WTC11 (cell line): ENCODE measurements at regions not wholly inside any gene's neighbourhood (a gene's known extent, or its start where the extent isn't known, plus 50 kb on each side); places are given as distances from the start of the nearest gene placed in this dataset.

Source experiments
- ATAC-seq: fragments of 200-7000 bp; cut with Tn5 transposase; 2 replicates; pipeline ENCODE4 v1.10.0; 2021; ENCODE audit warnings: mild to moderate bottlenecking, moderate library complexity
- CTCF ChIA-PET: fragments of 300-600 bp; sonication (Branson Sonifier 250); formaldehyde crosslinking; loops from one replicate; lab custom pipeline; 2021; ENCODE audit warnings: antibody characterized with exemption; lab: Charles Lee
- POLR2A ChIA-PET: fragments of 350-600 bp; sonication (Branson Sonifier 250); formaldehyde crosslinking; loops from one replicate; lab custom pipeline; 2021; ENCODE audit warnings: antibody characterized with exemption; lab: Charles Lee
- DNase-seq: peaks from one replicate; pipeline ENCODE4 v3.0.0; 2021; ENCODE audit warnings: low spot score
- H3K27ac Mint-ChIP-seq: 2 replicates; pipeline ENCODE4 v1.8.0; 2021; ENCODE audit warnings: mixed read lengths
- H3K27me3 Mint-ChIP-seq: 2 replicates; pipeline ENCODE4 v1.8.0; 2021; ENCODE audit warnings: low read depth, mild to moderate bottlenecking, moderate library complexity, mixed read lengths
- H3K36me3 Mint-ChIP-seq: 2 replicates; pipeline ENCODE4 v1.8.0; 2021; ENCODE audit warnings: mixed read lengths
- H3K4me1 Mint-ChIP-seq: 2 replicates; pipeline ENCODE4 v1.8.0; 2022; ENCODE audit warnings: mixed read lengths
- H3K4me3 Mint-ChIP-seq: 2 replicates; pipeline ENCODE4 v1.8.0; 2021; ENCODE audit warnings: mild to moderate bottlenecking, moderate library complexity, mixed read lengths
- H3K9me3 Mint-ChIP-seq: 2 replicates; pipeline ENCODE4 v1.8.0; 2021; ENCODE audit warnings: mixed read lengths
- ELF4 ChIP-seq: sonication (generic); formaldehyde crosslinking; IDR thresholded peaks from 2 replicates; pipeline ENCODE4 v1.8.1; 2022; ENCODE audit warnings: low read depth, mild to moderate bottlenecking, moderate library complexity, missing genetic modification reagents
- ETV6 ChIP-seq: sonication (generic); formaldehyde crosslinking; IDR thresholded peaks from 2 replicates; pipeline ENCODE4 v1.8.1; 2022; ENCODE audit warnings: mild to moderate bottlenecking, missing genetic modification reagents
- FOXK1 ChIP-seq: sonication (generic); formaldehyde crosslinking; IDR thresholded peaks from 2 replicates; pipeline ENCODE4 v1.8.0; 2022; ENCODE audit warnings: mild to moderate bottlenecking, moderate library complexity, missing genetic modification reagents
- MXD4 ChIP-seq: fragments of 250-450 bp; sonication (Bioruptor Pico); IDR thresholded peaks from 2 replicates; pipeline ENCODE4 v1.8.0; 2021; ENCODE audit warnings: mild to moderate bottlenecking, moderate library complexity, borderline replicate concordance
- MYBL2 ChIP-seq: sonication (generic); formaldehyde crosslinking; IDR thresholded peaks from 2 replicates; pipeline ENCODE4 v1.8.1; 2023; ENCODE audit warnings: mild to moderate bottlenecking, moderate library complexity, missing genetic modification reagents
- NFATC4 ChIP-seq: fragments of 250-450 bp; sonication (Bioruptor Pico); IDR thresholded peaks from 2 replicates; pipeline ENCODE4 v1.9.0; 2021; ENCODE audit warnings: mild to moderate bottlenecking
- OVOL2 ChIP-seq: fragments of 250-450 bp; sonication (Bioruptor Pico); IDR thresholded peaks from 2 replicates; pipeline ENCODE4 v1.9.0; 2021; ENCODE audit warnings: mild to moderate bottlenecking, borderline replicate concordance
- SMAD3 ChIP-seq: sonication (generic); formaldehyde crosslinking; IDR thresholded peaks from 2 replicates; pipeline ENCODE4 v1.8.0; 2022; ENCODE audit warnings: missing genetic modification reagents, mild to moderate bottlenecking, borderline replicate concordance
- SP1 ChIP-seq: sonication (generic); formaldehyde crosslinking; conservative IDR thresholded peaks from 2 replicates; pipeline ENCODE4 v1.8.1; 2022; ENCODE audit warnings: missing genetic modification reagents
- TCF7 ChIP-seq: sonication (generic); formaldehyde crosslinking; IDR thresholded peaks from 2 replicates; pipeline ENCODE4 v1.8.0; 2022; ENCODE audit warnings: mild to moderate bottlenecking, low read depth, missing genetic modification reagents, moderate library complexity
- ZNF232 ChIP-seq: sonication (generic); formaldehyde crosslinking; IDR thresholded peaks from 2 replicates; pipeline ENCODE4 v1.8.0; 2022; ENCODE audit warnings: mild to moderate bottlenecking, missing genetic modification reagents
- ZNF317 ChIP-seq: sonication (generic); formaldehyde crosslinking; IDR thresholded peaks from 2 replicates; pipeline ENCODE4 v1.8.1; 2023; ENCODE audit warnings: low read depth, mild to moderate bottlenecking, moderate library complexity, missing genetic modification reagents, borderline replicate concordance
- ZNF416 ChIP-seq: fragments of 250-450 bp; sonication (Bioruptor Pico); IDR thresholded peaks from 2 replicates; pipeline ENCODE4 v1.9.0; 2021; ENCODE audit warnings: mild to moderate bottlenecking, inconsistent platforms
- ZNF423 ChIP-seq: fragments of 250-450 bp; sonication (Bioruptor Pico); IDR thresholded peaks from 2 replicates; pipeline ENCODE4 v2.1.2; 2022; ENCODE audit warnings: mild to moderate bottlenecking, moderate library complexity
- TF ChIP-seq, protein P1 (sequence below): sonication (generic); formaldehyde crosslinking; IDR thresholded peaks from 2 replicates; pipeline ENCODE4 v1.8.0; 2023; ENCODE audit warnings: missing genetic modification reagents, mild to moderate bottlenecking, borderline replicate concordance
- TF ChIP-seq, protein P2 (sequence below): sonication (generic); formaldehyde crosslinking; IDR thresholded peaks from 2 replicates; pipeline ENCODE4 v1.8.1; 2022; ENCODE audit warnings: mild to moderate bottlenecking, missing genetic modification reagents, moderate library complexity, borderline replicate concordance
- TF ChIP-seq, protein P3 (sequence below): fragments of 250-450 bp; sonication (Bioruptor Pico); IDR thresholded peaks from 2 replicates; pipeline ENCODE4 v1.9.0; 2021; ENCODE audit warnings: mild to moderate bottlenecking
- TF ChIP-seq, protein P4 (sequence below): sonication (generic); formaldehyde crosslinking; IDR thresholded peaks from 2 replicates; pipeline ENCODE4 v1.8.0; 2022; ENCODE audit warnings: mild to moderate bottlenecking, missing genetic modification reagents
- TF ChIP-seq, protein P5 (sequence below): sonication (generic); formaldehyde crosslinking; IDR thresholded peaks from 2 replicates; pipeline ENCODE4 v1.8.0; 2022; ENCODE audit warnings: missing genetic modification reagents
- TF ChIP-seq, protein P6 (sequence below): sonication (generic); formaldehyde crosslinking; IDR thresholded peaks from 2 replicates; pipeline ENCODE4 v1.8.1; 2023; ENCODE audit warnings: mild to moderate bottlenecking, missing genetic modification reagents, borderline replicate concordance

DNA sequence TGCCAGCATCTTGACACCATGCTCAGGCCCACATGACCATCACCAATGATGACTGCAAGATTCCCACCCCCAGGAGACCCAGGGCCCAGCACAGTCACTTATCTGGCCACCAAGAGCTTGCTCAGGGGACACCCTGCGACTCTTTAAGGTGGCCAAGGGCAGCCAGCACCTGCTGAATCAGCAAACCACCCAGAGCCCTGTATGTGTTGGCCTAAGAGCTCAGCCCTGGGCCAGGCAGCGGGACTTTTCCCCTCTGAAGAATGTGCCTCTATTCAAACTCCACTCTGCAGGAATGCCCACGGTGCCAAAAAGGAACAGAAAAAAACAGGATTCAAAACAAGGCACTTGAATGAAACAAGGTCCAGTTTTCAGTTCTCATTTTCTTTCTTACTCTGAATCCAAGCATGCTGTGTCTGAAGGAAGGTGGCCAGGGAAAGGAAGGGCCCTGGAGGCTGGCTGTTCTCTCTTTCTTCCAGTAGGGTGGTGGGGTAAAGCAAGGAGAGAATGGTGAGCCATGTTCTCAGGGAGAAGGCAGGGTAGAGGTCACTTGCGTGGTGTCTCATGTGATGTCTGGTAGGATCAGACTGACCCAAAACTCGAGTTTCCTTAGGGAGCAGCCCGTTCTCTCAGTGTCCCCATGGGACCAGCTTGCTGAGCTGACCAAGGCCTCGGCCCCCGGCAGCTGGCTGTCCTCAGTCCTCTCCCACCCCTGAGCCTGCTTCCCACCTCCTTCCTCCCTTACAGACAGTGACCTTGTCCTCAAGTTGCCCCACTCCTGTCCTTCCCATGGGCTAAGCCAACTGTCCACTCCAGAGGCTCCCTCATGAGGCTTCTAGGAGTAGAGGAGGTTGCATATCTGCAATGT is 150.0 kb downstream of the RNF152 start:
- no peak overlapping the region for H3K27ac Mint-ChIP-seq
- H3K9me3 Mint-ChIP-seq, result no peaks in the 10 kb centered on the region
- ChIA-PET CTCF (no interaction called here), POLR2A (no interaction called here)
- H3K36me3 Mint-ChIP-seq, result no peaks in the 10 kb centered on the region
- DNase-seq (no peak), ATAC-seq (peak; percentile 44; the same call in 1 of the 2 replicates)
- TF ChIP-seq ETV6 (CRISPR knock-in tag) (no peak), OVOL2 (CRISPR knock-in tag) (no peak), ZNF423 (CRISPR knock-in tag) (no peak), ZNF317 (CRISPR knock-in tag) (no peak), FOXK1 (no peak), SP1 (CRISPR knock-in tag) (no peak)
- H3K4me3 Mint-ChIP-seq, result no peak overlapping the region
- H3K27me3 Mint-ChIP-seq, result no peaks in the 10 kb centered on the region
- peaks cover 3% of the 10 kb centered on the region for H3K4me1 Mint-ChIP-seq

DNA sequence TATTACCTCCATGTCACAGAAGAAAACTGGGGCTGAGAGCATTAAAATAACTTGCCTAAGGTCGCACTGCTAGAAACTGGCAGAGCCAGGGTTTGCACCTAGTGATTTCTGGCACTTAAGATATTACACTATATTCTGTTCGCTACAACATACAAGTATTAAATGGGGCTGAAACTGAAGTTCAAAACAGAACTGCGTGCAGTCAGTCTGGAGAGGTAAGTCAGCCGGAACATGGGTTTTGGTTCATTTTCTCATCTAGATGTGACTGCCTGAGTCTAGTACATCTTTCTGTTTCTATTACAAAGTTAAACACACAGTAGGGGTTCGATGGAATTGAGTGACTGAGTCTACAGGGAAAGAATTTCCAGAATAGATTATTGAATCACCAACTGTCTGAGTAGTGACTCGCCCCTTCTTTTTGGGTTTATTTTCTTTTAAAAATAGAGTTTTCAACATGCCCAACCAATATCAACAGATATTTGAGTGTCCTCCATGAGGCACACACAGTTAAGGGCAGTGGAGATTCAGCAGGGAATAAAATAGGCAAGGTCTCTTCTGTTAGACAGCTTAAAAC is 150.8 kb downstream of the RNF152 start:
- Mint-ChIP-seq H3K27me3 (no peaks in the 10 kb centered on the region), H3K36me3 (no peaks in the 10 kb centered on the region), H3K9me3 (no peaks in the 10 kb centered on the region), H3K27ac (no peak overlapping the region), H3K4me1 (no peaks in the 10 kb centered on the region), H3K4me3 (no peak overlapping the region)
- no peak for ATAC-seq
- TF ChIP-seq TCF7 (no peak), SMAD3 (no peak), ZNF232 (CRISPR knock-in tag) (no peak), OVOL2 (CRISPR knock-in tag) (no peak), ZNF416 (CRISPR knock-in tag) (no peak), NFATC4 (CRISPR knock-in tag) (no peak), MXD4 (CRISPR knock-in tag) (no peak), ELF4 (no peak), MYBL2 (CRISPR knock-in tag) (no peak)
- TF ChIP-seq, protein P1, sequence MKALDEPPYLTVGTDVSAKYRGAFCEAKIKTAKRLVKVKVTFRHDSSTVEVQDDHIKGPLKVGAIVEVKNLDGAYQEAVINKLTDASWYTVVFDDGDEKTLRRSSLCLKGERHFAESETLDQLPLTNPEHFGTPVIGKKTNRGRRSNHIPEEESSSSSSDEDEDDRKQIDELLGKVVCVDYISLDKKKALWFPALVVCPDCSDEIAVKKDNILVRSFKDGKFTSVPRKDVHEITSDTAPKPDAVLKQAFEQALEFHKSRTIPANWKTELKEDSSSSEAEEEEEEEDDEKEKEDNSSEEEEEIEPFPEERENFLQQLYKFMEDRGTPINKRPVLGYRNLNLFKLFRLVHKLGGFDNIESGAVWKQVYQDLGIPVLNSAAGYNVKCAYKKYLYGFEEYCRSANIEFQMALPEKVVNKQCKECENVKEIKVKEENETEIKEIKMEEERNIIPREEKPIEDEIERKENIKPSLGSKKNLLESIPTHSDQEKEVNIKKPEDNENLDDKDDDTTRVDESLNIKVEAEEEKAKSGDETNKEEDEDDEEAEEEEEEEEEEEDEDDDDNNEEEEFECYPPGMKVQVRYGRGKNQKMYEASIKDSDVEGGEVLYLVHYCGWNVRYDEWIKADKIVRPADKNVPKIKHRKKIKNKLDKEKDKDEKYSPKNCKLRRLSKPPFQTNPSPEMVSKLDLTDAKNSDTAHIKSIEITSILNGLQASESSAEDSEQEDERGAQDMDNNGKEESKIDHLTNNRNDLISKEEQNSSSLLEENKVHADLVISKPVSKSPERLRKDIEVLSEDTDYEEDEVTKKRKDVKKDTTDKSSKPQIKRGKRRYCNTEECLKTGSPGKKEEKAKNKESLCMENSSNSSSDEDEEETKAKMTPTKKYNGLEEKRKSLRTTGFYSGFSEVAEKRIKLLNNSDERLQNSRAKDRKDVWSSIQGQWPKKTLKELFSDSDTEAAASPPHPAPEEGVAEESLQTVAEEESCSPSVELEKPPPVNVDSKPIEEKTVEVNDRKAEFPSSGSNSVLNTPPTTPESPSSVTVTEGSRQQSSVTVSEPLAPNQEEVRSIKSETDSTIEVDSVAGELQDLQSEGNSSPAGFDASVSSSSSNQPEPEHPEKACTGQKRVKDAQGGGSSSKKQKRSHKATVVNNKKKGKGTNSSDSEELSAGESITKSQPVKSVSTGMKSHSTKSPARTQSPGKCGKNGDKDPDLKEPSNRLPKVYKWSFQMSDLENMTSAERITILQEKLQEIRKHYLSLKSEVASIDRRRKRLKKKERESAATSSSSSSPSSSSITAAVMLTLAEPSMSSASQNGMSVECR (CRISPR knock-in tag), result no peak
- TF ChIP-seq, protein P2, sequence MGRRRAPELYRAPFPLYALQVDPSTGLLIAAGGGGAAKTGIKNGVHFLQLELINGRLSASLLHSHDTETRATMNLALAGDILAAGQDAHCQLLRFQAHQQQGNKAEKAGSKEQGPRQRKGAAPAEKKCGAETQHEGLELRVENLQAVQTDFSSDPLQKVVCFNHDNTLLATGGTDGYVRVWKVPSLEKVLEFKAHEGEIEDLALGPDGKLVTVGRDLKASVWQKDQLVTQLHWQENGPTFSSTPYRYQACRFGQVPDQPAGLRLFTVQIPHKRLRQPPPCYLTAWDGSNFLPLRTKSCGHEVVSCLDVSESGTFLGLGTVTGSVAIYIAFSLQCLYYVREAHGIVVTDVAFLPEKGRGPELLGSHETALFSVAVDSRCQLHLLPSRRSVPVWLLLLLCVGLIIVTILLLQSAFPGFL, result no peak
- TF ChIP-seq, protein P3, sequence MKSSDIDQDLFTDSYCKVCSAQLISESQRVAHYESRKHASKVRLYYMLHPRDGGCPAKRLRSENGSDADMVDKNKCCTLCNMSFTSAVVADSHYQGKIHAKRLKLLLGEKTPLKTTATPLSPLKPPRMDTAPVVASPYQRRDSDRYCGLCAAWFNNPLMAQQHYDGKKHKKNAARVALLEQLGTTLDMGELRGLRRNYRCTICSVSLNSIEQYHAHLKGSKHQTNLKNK (CRISPR knock-in tag), result no peak
- TF ChIP-seq, protein P4, sequence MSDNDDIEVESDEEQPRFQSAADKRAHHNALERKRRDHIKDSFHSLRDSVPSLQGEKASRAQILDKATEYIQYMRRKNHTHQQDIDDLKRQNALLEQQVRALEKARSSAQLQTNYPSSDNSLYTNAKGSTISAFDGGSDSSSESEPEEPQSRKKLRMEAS (CRISPR knock-in tag), result no peak
- TF ChIP-seq, protein P5, sequence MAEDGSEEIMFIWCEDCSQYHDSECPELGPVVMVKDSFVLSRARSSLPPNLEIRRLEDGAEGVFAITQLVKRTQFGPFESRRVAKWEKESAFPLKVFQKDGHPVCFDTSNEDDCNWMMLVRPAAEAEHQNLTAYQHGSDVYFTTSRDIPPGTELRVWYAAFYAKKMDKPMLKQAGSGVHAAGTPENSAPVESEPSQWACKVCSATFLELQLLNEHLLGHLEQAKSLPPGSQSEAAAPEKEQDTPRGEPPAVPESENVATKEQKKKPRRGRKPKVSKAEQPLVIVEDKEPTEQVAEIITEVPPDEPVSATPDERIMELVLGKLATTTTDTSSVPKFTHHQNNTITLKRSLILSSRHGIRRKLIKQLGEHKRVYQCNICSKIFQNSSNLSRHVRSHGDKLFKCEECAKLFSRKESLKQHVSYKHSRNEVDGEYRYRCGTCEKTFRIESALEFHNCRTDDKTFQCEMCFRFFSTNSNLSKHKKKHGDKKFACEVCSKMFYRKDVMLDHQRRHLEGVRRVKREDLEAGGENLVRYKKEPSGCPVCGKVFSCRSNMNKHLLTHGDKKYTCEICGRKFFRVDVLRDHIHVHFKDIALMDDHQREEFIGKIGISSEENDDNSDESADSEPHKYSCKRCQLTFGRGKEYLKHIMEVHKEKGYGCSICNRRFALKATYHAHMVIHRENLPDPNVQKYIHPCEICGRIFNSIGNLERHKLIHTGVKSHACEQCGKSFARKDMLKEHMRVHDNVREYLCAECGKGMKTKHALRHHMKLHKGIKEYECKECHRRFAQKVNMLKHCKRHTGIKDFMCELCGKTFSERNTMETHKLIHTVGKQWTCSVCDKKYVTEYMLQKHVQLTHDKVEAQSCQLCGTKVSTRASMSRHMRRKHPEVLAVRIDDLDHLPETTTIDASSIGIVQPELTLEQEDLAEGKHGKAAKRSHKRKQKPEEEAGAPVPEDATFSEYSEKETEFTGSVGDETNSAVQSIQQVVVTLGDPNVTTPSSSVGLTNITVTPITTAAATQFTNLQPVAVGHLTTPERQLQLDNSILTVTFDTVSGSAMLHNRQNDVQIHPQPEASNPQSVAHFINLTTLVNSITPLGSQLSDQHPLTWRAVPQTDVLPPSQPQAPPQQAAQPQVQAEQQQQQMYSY (CRISPR knock-in tag), result no peak
- TF ChIP-seq, protein P6, sequence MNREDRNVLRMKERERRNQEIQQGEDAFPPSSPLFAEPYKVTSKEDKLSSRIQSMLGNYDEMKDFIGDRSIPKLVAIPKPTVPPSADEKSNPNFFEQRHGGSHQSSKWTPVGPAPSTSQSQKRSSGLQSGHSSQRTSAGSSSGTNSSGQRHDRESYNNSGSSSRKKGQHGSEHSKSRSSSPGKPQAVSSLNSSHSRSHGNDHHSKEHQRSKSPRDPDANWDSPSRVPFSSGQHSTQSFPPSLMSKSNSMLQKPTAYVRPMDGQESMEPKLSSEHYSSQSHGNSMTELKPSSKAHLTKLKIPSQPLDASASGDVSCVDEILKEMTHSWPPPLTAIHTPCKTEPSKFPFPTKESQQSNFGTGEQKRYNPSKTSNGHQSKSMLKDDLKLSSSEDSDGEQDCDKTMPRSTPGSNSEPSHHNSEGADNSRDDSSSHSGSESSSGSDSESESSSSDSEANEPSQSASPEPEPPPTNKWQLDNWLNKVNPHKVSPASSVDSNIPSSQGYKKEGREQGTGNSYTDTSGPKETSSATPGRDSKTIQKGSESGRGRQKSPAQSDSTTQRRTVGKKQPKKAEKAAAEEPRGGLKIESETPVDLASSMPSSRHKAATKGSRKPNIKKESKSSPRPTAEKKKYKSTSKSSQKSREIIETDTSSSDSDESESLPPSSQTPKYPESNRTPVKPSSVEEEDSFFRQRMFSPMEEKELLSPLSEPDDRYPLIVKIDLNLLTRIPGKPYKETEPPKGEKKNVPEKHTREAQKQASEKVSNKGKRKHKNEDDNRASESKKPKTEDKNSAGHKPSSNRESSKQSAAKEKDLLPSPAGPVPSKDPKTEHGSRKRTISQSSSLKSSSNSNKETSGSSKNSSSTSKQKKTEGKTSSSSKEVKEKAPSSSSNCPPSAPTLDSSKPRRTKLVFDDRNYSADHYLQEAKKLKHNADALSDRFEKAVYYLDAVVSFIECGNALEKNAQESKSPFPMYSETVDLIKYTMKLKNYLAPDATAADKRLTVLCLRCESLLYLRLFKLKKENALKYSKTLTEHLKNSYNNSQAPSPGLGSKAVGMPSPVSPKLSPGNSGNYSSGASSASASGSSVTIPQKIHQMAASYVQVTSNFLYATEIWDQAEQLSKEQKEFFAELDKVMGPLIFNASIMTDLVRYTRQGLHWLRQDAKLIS (CRISPR knock-in tag), result no peak
- ChIA-PET CTCF (no interaction called here), POLR2A (no interaction called here)
- no peak for DNase-seq
